HL-60 (cell line): ENCODE measurements at regions not wholly inside any gene's neighbourhood (a gene's known extent, or its start where the extent isn't known, plus 50 kb on each side); places are given as distances from the start of the nearest gene placed in this dataset.

Source experiments
- DNase-seq, 2 experiments: peaks; one replicate each; pipeline ENCODE4 v3.0.0-alpha.2; 2010 to 2020; ENCODE audit warnings: low read depth in 1 of 2, low spot score in 1 of 2
- H3K27ac ChIP-seq: fragments of 250-450 bp; sonication (Bioruptor Pico); replicated peaks from 2 replicates; pipeline ENCODE4 v1.5.1; 2020; ENCODE audit warnings: mild to moderate bottlenecking, moderate library complexity
- H3K27me3 ChIP-seq: fragments of 250-450 bp; sonication (Bioruptor Pico); 2 replicates; pipeline ENCODE4 v1.5.1; 2021; ENCODE audit warnings: mild to moderate bottlenecking, moderate library complexity; ENCODE audit not compliant: insufficient read depth, poor library complexity, severe bottlenecking
- H3K4me3 ChIP-seq: replicated peaks from 2 replicates; pipeline ENCODE4 v1.5.1; 2011; ENCODE audit warnings: mild to moderate bottlenecking, control low read depth, low read length; ENCODE audit not compliant: insufficient read depth
- GABPA ChIP-seq: IDR thresholded peaks from 2 replicates; pipeline ENCODE4 v1.6.1; 2012; ENCODE audit warnings: low read depth
- POLR2AphosphoS5 ChIP-seq: IDR thresholded peaks from 2 replicates; pipeline ENCODE4 v1.6.1; 2012; ENCODE audit warnings: low read depth
- SPI1 ChIP-seq: IDR thresholded peaks from 2 replicates; pipeline ENCODE4 v1.6.1; 2012; ENCODE audit warnings: low read depth, mild to moderate bottlenecking, borderline replicate concordance
- TF ChIP-seq, protein P1 (sequence below): IDR thresholded peaks from 2 replicates; pipeline ENCODE4 v1.6.1; 2012; ENCODE audit warnings: low read depth; ENCODE audit not compliant: insufficient replicate concordance
- TF ChIP-seq, protein P2 (sequence below): IDR thresholded peaks from one replicate; pipeline ENCODE4 v1.5.1; 2011; ENCODE audit warnings: low read length, control low read depth, inconsistent platforms; ENCODE audit not compliant: insufficient read depth

DNA sequence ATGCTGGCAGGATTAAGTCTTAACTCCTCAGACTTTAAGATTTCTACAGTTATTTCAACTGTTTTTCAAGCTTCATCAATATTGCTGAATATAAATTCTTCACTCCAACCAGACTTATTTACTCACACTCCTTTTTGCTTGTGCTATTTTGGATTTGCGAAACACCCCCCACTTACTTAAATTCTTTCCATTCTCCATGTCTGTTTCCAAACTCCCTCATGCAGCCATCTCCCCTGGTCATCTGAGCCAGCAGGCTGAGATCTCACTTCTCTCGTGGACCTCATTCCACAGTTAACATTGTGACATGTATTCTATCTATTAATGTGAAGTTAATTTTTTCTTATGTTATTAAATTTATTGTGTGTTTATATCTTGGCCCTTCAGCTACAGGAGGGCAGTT, 188.9 kb upstream of the HDAC9 start:
- DNase-seq: no peak
- no peak overlapping the region for H3K4me3 ChIP-seq
- no peak for TF ChIP-seq POLR2AphosphoS5
- TF ChIP-seq GABPA: no peak
- no peak overlapping the region for H3K27ac ChIP-seq
- H3K27me3 ChIP-seq: no peaks in the 10 kb centered on the region

DNA sequence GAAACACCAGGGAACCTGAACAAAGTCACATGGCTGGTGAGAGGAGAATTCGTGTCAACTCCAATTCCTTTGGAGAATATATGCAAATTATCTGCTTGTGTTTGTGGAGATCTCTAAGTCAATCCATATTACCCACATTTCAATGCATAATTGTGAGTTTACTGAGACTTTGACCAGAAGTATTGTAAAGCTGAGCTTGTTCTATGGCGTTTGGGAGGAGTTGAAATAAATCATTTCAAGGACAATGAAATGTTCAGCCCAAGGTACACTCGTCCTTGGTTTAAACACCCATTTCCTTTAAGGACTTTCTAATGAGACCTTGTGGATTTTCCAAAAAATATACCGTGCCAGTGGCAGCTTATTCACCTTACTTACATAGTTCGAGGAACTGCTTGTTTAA, 186.6 kb upstream of the HDAC9 start:
- Histone ChIP-seq H3K4me3 (no peak overlapping the region), H3K27me3 (no peaks in the 10 kb centered on the region), H3K27ac (no peak overlapping the region)
- no peak for DNase-seq
- no peak for TF ChIP-seq SPI1
- no peak for TF ChIP-seq GABPA
- TF ChIP-seq, protein P1, sequence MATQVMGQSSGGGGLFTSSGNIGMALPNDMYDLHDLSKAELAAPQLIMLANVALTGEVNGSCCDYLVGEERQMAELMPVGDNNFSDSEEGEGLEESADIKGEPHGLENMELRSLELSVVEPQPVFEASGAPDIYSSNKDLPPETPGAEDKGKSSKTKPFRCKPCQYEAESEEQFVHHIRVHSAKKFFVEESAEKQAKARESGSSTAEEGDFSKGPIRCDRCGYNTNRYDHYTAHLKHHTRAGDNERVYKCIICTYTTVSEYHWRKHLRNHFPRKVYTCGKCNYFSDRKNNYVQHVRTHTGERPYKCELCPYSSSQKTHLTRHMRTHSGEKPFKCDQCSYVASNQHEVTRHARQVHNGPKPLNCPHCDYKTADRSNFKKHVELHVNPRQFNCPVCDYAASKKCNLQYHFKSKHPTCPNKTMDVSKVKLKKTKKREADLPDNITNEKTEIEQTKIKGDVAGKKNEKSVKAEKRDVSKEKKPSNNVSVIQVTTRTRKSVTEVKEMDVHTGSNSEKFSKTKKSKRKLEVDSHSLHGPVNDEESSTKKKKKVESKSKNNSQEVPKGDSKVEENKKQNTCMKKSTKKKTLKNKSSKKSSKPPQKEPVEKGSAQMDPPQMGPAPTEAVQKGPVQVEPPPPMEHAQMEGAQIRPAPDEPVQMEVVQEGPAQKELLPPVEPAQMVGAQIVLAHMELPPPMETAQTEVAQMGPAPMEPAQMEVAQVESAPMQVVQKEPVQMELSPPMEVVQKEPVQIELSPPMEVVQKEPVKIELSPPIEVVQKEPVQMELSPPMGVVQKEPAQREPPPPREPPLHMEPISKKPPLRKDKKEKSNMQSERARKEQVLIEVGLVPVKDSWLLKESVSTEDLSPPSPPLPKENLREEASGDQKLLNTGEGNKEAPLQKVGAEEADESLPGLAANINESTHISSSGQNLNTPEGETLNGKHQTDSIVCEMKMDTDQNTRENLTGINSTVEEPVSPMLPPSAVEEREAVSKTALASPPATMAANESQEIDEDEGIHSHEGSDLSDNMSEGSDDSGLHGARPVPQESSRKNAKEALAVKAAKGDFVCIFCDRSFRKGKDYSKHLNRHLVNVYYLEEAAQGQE: no peak
- TF ChIP-seq, protein P2, sequence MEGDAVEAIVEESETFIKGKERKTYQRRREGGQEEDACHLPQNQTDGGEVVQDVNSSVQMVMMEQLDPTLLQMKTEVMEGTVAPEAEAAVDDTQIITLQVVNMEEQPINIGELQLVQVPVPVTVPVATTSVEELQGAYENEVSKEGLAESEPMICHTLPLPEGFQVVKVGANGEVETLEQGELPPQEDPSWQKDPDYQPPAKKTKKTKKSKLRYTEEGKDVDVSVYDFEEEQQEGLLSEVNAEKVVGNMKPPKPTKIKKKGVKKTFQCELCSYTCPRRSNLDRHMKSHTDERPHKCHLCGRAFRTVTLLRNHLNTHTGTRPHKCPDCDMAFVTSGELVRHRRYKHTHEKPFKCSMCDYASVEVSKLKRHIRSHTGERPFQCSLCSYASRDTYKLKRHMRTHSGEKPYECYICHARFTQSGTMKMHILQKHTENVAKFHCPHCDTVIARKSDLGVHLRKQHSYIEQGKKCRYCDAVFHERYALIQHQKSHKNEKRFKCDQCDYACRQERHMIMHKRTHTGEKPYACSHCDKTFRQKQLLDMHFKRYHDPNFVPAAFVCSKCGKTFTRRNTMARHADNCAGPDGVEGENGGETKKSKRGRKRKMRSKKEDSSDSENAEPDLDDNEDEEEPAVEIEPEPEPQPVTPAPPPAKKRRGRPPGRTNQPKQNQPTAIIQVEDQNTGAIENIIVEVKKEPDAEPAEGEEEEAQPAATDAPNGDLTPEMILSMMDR: no peak
- TF ChIP-seq POLR2AphosphoS5: no peak

DNA sequence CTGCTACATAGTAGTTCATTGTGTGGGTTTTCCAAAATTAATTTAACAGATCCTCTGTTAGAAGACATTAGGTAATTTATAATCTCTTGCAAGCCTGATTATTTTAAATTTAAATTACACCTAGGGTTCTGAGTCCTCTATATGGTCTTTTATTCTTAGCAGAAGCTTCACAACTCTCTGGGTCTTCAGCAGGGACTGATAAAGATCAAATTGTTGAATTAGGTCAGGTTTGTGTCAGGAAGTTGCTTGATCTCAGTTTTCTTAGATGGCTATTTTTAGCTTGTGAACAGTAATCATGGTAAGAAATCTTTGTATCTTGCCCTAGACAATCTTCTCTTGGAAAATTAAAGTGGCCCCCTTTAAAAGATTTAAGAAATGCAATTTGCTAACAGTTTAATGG, 183.1 kb upstream of the HDAC9 start:
- no peak for DNase-seq
- TF ChIP-seq POLR2AphosphoS5 (no peak), SPI1 (no peak)
- TF ChIP-seq, protein P2: no peak
- H3K27me3 ChIP-seq: no peaks in the 10 kb centered on the region
- H3K27ac ChIP-seq: no peak overlapping the region
- H3K4me3 ChIP-seq: no peak overlapping the region

DNA sequence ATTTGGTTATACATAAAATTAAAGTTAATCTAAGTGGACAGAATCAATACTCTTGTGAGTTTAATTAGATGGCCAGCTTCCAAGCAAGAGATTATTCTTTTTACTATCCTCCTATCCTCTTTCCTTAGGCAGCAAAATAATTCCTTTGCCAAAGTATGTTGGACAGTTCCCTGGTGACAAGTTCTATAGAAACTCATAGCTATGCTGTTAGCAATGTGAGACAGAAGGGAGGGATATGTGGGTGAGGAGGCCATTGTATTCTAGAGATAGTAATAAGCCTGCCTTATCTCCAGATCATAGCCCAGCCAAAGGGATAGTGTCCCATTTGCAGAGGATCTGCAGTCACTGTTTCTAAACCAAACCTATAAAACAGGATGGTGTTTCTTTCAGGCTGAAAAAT, 181.6 kb upstream of the HDAC9 start:
- TF ChIP-seq GABPA (no peak), SPI1 (no peak), POLR2AphosphoS5 (no peak)
- TF ChIP-seq, protein P1: peak; percentile 66
- TF ChIP-seq, protein P2: no peak
- no peak overlapping the region for H3K4me3 ChIP-seq
- H3K27ac ChIP-seq: no peak overlapping the region
- no peaks in the 10 kb centered on the region for H3K27me3 ChIP-seq
- DNase-seq: no peak
